Prostate gland (tissue), 2 donors: ENCODE measurements at regions not wholly inside any gene's neighbourhood (a gene's known extent, or its start where the extent isn't known, plus 50 kb on each side); places are given as distances from the start of the nearest gene placed in this dataset.
"Not testable (repeated sequence)": the region's sequence is repeated elsewhere in the genome, so short reads cannot be mapped to it uniquely, and the experiment has no call there.

Experiments used
- DNase-seq: peaks from one replicate; pipeline ENCODE4 v3.0.0-alpha.2; 2019; ENCODE audit warnings: low spot score
- H3K27ac ChIP-seq, 2 donors: fragments of 200-600 bp; sonication (generic); 2 replicates each; pipeline ENCODE4 v1.5.1; 2017 to 2019
- H3K27me3 ChIP-seq: fragments of 200-600 bp; sonication (generic); replicated peaks from 2 replicates; pipeline ENCODE4 v1.5.1; 2019; ENCODE audit not compliant: insufficient read depth
- H3K36me3 ChIP-seq, 2 donors: fragments of 200-600 bp; sonication (generic); 1 replicate in 1 of 2; 2 replicates in 1 of 2; pipeline versions ENCODE4 v1.5.1 to v1.8.1; 2017 to 2019
- H3K4me1 ChIP-seq: fragments of 200-600 bp; sonication (generic); replicated peaks from 2 replicates; pipeline ENCODE4 v1.5.1; 2019
- H3K4me3 ChIP-seq, 2 donors: fragments of 200-600 bp; sonication (generic); 2 replicates each; pipeline ENCODE4 v1.5.1; 2017 to 2019
- H3K9me3 ChIP-seq: fragments of 200-600 bp; sonication (generic); 2 replicates; pipeline ENCODE4 v1.5.1; 2017
- POLR2A ChIP-seq: fragments of 450-650 bp; IDR thresholded peaks from one replicate; pipeline ENCODE4 v1.6.1; 2016; ENCODE audit warnings: antibody characterized with exemption, mild to moderate bottlenecking
- POLR2AphosphoS5 ChIP-seq: sonication (generic); formaldehyde crosslinking; IDR thresholded peaks from one replicate; pipeline ENCODE4 v1.6.1; 2017; ENCODE audit warnings: antibody characterized with exemption
- WGBS: methylation state at CpG from one replicate; pipeline ENCODE4 v1.1.5; 2018; 5-methylcytosine and 5-hydroxymethylcytosine counted together
- intact Hi-C: fragments of 100-400 bp; cut with DNase I; formaldehyde crosslinking; loops from one replicate; pipeline ENCODE4 v1.14.2; 2022
- TF ChIP-seq, protein P1 (sequence below), 4 experiments: fragments of 200-600 bp in 2 of 4; fragments of 450-650 bp in 2 of 4; sonication (generic) in 2 of 4; IDR thresholded peaks; 1 replicate in 3 of 4; 2 replicates in 1 of 4; pipeline ENCODE4 v1.5.1; 2016 to 2019; ENCODE audit warnings: antibody characterized with exemption in 4 of 4, mild to moderate bottlenecking in 2 of 4, moderate library complexity in 2 of 4

DNA sequence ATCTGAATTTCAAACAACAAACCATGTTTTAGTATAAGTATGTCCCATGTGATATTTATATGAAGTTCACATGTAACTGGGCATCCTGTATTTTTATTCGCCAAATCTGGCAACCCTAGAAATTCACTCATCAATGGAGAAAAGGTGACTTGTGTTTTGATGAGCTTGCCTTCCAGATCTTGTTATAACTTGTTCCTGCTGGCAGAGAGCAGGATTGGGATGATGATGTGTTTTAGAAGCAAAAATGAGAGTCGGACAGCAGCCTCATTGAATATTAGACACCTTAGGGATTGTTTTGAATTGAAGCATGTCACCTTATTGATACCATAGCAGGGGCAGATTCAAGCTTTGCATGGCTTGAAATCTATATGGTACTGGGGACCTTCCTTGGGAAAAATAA is 85.4 kb upstream of the MED13 start:
- no peaks in the 10 kb centered on the region for H3K9me3 ChIP-seq
- no peak overlapping the region for H3K27ac ChIP-seq
- WGBS, result 57% methylated on average over 2 of the region's 2 CpGs
- H3K4me3 ChIP-seq, result no peak overlapping the region
- TF ChIP-seq, protein P1, sequence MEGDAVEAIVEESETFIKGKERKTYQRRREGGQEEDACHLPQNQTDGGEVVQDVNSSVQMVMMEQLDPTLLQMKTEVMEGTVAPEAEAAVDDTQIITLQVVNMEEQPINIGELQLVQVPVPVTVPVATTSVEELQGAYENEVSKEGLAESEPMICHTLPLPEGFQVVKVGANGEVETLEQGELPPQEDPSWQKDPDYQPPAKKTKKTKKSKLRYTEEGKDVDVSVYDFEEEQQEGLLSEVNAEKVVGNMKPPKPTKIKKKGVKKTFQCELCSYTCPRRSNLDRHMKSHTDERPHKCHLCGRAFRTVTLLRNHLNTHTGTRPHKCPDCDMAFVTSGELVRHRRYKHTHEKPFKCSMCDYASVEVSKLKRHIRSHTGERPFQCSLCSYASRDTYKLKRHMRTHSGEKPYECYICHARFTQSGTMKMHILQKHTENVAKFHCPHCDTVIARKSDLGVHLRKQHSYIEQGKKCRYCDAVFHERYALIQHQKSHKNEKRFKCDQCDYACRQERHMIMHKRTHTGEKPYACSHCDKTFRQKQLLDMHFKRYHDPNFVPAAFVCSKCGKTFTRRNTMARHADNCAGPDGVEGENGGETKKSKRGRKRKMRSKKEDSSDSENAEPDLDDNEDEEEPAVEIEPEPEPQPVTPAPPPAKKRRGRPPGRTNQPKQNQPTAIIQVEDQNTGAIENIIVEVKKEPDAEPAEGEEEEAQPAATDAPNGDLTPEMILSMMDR (IDR thresholded peaks at IDR 0.05), result no peak
- TF ChIP-seq POLR2AphosphoS5 (no peak), POLR2A (no peak)
- intact Hi-C loops, result no loop called here
- H3K27me3 ChIP-seq, result no peaks in the 10 kb centered on the region
- no peak for DNase-seq
- no peaks in the 10 kb centered on the region for H3K36me3 ChIP-seq
- H3K4me1 ChIP-seq, result no peaks in the 10 kb centered on the region

DNA sequence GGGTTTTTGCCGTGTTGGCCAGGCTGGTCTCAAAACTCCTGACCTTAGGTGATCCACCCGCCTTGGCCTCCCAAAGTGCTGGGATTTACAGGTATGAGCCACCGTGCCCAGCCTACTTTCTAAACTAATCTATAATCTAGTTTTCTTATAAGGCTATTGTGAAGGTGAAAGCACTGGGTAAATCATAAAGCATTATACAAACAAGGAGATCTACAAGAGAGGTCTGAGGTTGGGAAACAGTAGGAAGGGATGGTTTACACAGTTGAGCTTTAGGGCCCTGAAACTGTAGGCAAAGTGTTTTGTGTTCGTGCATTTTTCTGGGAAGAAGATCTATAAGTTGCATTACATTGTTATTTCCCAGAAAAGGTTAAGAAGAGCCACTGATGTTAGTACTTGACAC is 84.9 kb upstream of the MED13 start:
- Histone ChIP-seq H3K36me3 (no peaks in the 10 kb centered on the region), H3K27me3 (no peaks in the 10 kb centered on the region), H3K4me1 (no peaks in the 10 kb centered on the region), H3K27ac (no peak overlapping the region), H3K4me3 (no peak overlapping the region), H3K9me3 (no peaks in the 10 kb centered on the region)
- intact Hi-C loops, result no loop called here
- no peak for DNase-seq
- WGBS, result 73% methylated on average over 4 of the region's 4 CpGs
- TF ChIP-seq, protein P1 (IDR thresholded peaks at IDR 0.05), result no peak
- TF ChIP-seq POLR2AphosphoS5, result no peak
- TF ChIP-seq POLR2A, result no peak

DNA sequence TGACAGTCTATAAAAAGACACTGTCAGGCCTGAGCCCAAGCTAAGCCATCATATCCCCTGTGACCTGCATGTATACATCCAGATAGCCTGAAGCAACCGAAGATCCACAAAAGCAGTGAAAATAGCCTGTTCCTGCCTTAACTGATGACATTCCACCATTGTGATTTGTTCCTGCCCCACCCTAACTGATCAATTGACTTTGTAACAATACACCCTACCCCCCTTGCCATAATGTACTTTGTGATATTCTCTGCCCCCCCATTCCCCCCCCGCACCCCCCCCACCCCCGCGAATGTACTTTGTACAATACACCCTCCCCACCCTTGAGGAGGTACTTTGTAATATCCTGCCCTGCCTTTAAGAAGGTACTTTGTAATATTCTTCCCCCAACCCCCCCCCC is 82.2 kb upstream of the MED13 start:
- H3K36me3 ChIP-seq, result no peaks in the 10 kb centered on the region
- no peaks in the 10 kb centered on the region for H3K27me3 ChIP-seq
- TF ChIP-seq POLR2AphosphoS5 (no peak), POLR2A (no peak)
- TF ChIP-seq, protein P1 (IDR thresholded peaks at IDR 0.05), result no peak
- H3K9me3 ChIP-seq, result no peaks in the 10 kb centered on the region
- 75% methylated on average over 4 of the region's 4 CpGs for WGBS
- intact Hi-C loops, result no loop called here
- H3K4me3 ChIP-seq, result no peak overlapping the region
- no peaks in the 10 kb centered on the region for H3K4me1 ChIP-seq
- no peak for DNase-seq
- H3K27ac ChIP-seq, result no peak overlapping the region

DNA sequence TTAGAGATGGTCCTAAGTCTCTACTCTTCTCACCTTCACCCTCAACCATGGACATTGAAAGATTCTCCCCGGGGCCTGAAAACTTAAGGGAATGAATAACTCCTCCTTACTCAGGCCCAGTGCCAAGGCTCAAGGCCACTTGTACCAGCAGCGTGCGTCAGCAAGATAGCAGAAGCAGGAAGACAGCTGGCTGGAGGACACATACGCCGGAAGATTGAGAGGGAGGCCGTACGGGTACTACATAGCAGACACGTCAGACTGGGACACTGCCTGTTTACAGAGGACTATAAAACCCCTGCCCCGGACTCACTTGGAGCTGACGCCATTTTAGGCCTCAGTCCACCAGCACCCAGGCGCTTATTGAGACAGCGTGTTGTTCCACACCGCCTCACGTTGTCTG is 75.8 kb upstream of the MED13 start:
- Histone ChIP-seq H3K4me3 (no peak overlapping the region), H3K4me1 (no peaks in the 10 kb centered on the region), H3K27me3 (peaks cover 7% of the 10 kb centered on the region), H3K27ac (no peak overlapping the region), H3K36me3 (no peaks in the 10 kb centered on the region), H3K9me3 (no peaks in the 10 kb centered on the region)
- 91% methylated on average over 14 of the region's 14 CpGs for WGBS
- no peak for TF ChIP-seq POLR2AphosphoS5
- no peak for TF ChIP-seq POLR2A
- TF ChIP-seq, protein P1 (IDR thresholded peaks at IDR 0.05), result no peak
- intact Hi-C loops, result no loop called here
- DNase-seq, result no peak

DNA sequence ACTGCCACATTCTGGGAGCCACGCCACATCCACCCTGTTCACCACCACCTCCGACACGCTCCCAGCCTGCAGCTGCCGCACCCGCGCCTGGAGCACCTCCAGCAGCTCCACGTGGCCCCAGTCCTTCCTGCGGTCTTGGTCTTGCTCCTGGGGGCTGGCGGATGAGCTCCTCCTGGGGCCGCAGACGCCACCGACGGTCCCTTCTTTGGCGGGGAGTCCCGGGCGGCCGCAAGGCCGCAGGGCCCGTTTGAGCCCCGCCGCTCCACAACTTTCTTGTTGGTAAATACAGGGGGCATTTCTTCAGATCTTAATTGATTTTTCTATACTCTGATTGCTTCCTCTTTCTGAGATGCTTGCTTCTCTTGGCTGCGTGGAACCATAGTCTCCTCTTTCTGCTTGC is 75.3 kb upstream of the MED13 start:
- peaks cover 7% of the 10 kb centered on the region for H3K27me3 ChIP-seq
- H3K4me3 ChIP-seq, result no peak overlapping the region
- no peaks in the 10 kb centered on the region for H3K9me3 ChIP-seq
- H3K4me1 ChIP-seq, result no peaks in the 10 kb centered on the region
- TF ChIP-seq, protein P1 (IDR thresholded peaks at IDR 0.05), result no peak
- TF ChIP-seq POLR2AphosphoS5, result no peak
- no peak for TF ChIP-seq POLR2A
- no peak overlapping the region for H3K27ac ChIP-seq
- 92% methylated on average over 22 of the region's 22 CpGs for WGBS
- intact Hi-C loops, result no loop called here
- no peaks in the 10 kb centered on the region for H3K36me3 ChIP-seq
- no peak for DNase-seq

DNA sequence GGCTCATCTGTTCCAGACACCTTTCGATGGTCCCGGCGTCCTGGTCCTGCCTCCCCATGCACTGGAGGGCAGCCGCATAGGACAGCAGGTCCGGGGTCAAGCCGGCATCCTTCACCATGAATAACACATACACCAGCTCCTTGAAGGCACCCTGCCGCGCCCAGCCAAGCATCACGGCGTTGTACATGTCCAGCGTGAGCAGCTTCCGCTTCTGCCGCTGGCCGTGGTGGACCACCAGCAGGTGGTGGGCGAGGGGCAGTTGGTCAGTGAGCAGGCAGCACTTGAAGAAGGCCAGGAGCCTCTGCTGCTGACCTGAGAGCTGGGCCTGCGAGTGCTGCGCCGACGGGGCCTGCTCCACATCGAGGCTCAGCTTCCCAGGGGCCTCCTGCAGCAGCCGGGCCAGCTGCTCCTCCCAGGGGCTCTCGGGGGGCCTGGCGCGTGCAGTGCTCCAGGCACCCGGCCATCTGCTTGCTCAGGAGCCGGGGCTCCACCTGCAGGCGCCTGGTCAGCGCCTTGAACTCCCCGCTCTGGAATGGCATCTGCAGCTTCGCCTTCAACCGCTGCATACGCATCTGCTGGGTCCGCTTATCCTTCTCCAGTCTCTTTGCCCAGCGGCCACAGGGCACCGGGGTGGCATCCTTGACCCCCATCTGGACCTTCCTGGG is 74.7 kb upstream of the MED13 start:
- H3K4me1 ChIP-seq, DNase-seq, H3K4me3 ChIP-seq, intact Hi-C loops, H3K27me3 ChIP-seq, H3K9me3 ChIP-seq, H3K36me3 ChIP-seq, H3K27ac ChIP-seq: not testable (repeated sequence)
- WGBS, result 87% methylated on average over 32 of the region's 35 CpGs
